GM12878 (cell line): ENCODE measurements at regions not wholly inside any gene's neighbourhood (a gene's known extent, or its start where the extent isn't known, plus 50 kb on each side); places are given as distances from the start of the nearest gene placed in this dataset.

Experiments
- ATAC-seq: fragments of 200-7000 bp; cut with Tn5 transposase; 3 replicates; pipeline ENCODE4 v1.9.1; 2020; ENCODE audit warnings: mild to moderate bottlenecking, moderate library complexity
- BruUV-seq: library from RNA; stranded (reverse); fragments of 400-500 nt; replicated peaks from 2 replicates; lab custom pipeline; 2021; lab: Mats Ljungman, UMichigan
- CTCF ChIA-PET: fragments of 300-600 bp; sonication (Branson Sonifier 250); formaldehyde crosslinking; extraction: SDS; loops from one replicate; lab custom pipeline; 2021; ENCODE audit warnings: inconsistent platforms; lab: Yijun Ruan, JAX
- POLR2A ChIA-PET: fragments of 350-600 bp; formaldehyde crosslinking; extraction: SDS; loops from one replicate; lab custom pipeline; 2021; ENCODE audit warnings: inconsistent platforms; lab: Charles Lee
- RAD21 ChIA-PET: fragments of 300-600 bp; sonication (Branson Sonifier 250); formaldehyde crosslinking; loops from one replicate; lab custom pipeline; 2023; ENCODE audit warnings: antibody characterized with exemption; ENCODE audit not compliant: unreplicated experiment; lab: Charles Lee
- SMC1A ChIA-PET: fragments of 300-600 bp; sonication (Branson Sonifier 250); formaldehyde crosslinking; loops from one replicate; lab custom pipeline; 2023; ENCODE audit not compliant: unreplicated experiment, uncharacterized antibody; lab: Charles Lee
- DNase-seq: peaks from one replicate; pipeline ENCODE4 v3.0.0-alpha.2; 2011; ENCODE audit warnings: low read depth, low spot score
- FAIRE-seq: peaks from 3 replicates; lab custom pipeline; 2011; peaks lifted over from hg19 to GRCh38; lab: Jason Lieb, UNC
- H2AFZ ChIP-seq: 2 replicates; pipeline ENCODE4 v1.6.0; 2011; ENCODE audit warnings: low read depth, low read length, control low read depth; ENCODE audit not compliant: control insufficient read depth
- H3K27ac ChIP-seq: 2 replicates; pipeline ENCODE4 v1.5.1; 2011; ENCODE audit warnings: control low read depth; ENCODE audit not compliant: control insufficient read depth, insufficient read depth
- H3K27me3 ChIP-seq, 2 experiments: replicated peaks in 1 of 2; 2 replicates each; pipeline versions ENCODE4 v1.6.0 to v1.6.1; 2011; ENCODE audit warnings: low read length in 1 of 2; ENCODE audit not compliant: control insufficient read depth in 2 of 2, insufficient read depth in 2 of 2
- H3K36me3 ChIP-seq, 2 experiments: 2 replicates each; pipeline ENCODE4 v1.5.1; 2011; ENCODE audit warnings: low read length in 1 of 2; ENCODE audit not compliant: control insufficient read depth in 2 of 2, insufficient read depth in 2 of 2
- H3K4me1 ChIP-seq: 2 replicates; pipeline ENCODE4 v1.6.1; 2011; ENCODE audit warnings: mild to moderate bottlenecking, low read length, moderate library complexity, mixed read lengths; ENCODE audit not compliant: control insufficient read depth, insufficient read depth
- H3K4me2 ChIP-seq: 2 replicates; pipeline ENCODE4 v1.6.0; 2011; ENCODE audit warnings: control low read depth; ENCODE audit not compliant: control insufficient read depth, insufficient read depth
- H3K4me3 ChIP-seq: fragments of 200-600 bp; sonication (generic); 2 replicates; pipeline ENCODE4 v1.5.1; 2016
- H3K79me2 ChIP-seq: 2 replicates; pipeline ENCODE4 v1.6.0; 2011; ENCODE audit warnings: low read length; ENCODE audit not compliant: control insufficient read depth, insufficient read depth
- H3K9ac ChIP-seq: 2 replicates; pipeline ENCODE4 v1.8.0; 2011; ENCODE audit warnings: low read length, control low read depth, mixed read lengths; ENCODE audit not compliant: control insufficient read depth, insufficient read depth
- H3K9me3 ChIP-seq: replicated peaks from 3 replicates; pipeline ENCODE4 v1.5.1; 2011; ENCODE audit warnings: mild to moderate bottlenecking, low read length; ENCODE audit not compliant: control insufficient read depth, insufficient read depth
- H4K20me1 ChIP-seq: 2 replicates; pipeline ENCODE4 v1.6.0; 2011; ENCODE audit not compliant: control insufficient read depth, insufficient read depth
- CBFB ChIP-seq: IDR thresholded peaks from 2 replicates; pipeline ENCODE4 v1.6.1; 2016; ENCODE audit warnings: antibody characterized with exemption, low read depth
- E4F1 ChIP-seq: fragments of 450-650 bp; IDR thresholded peaks from 2 replicates; pipeline ENCODE4 v1.6.1; 2018; ENCODE audit warnings: borderline replicate concordance, mild to moderate bottlenecking; ENCODE audit not compliant: partially characterized antibody
- RELA ChIP-seq: fragments of 450-650 bp; IDR thresholded peaks from 2 replicates; pipeline ENCODE4 v1.8.0; 2014; ENCODE audit warnings: borderline replicate concordance; ENCODE audit not compliant: partially characterized antibody
- SKIL ChIP-seq: fragments of 450-650 bp; IDR thresholded peaks from 2 replicates; pipeline ENCODE4 v1.6.1; 2017; ENCODE audit warnings: mild to moderate bottlenecking, low read depth, inconsistent platforms; ENCODE audit not compliant: poor library complexity, severe bottlenecking
- ZBED1 ChIP-seq: IDR thresholded peaks from 2 replicates; pipeline ENCODE4 v1.6.1; 2016; ENCODE audit warnings: borderline replicate concordance
- WGBS: methylation state at CpG from one replicate; pipeline ENCODE4 v1.1.6; 2016; ENCODE audit warnings: low lambda C conversion rate; ENCODE audit not compliant: insufficient replicate concordance, insufficient coverage; ENCODE audit errors: missing lambda C conversion rate; 5-methylcytosine and 5-hydroxymethylcytosine counted together
- in situ Hi-C: fragments of 300-500 bp; cut with MboI; formaldehyde crosslinking; loops from 9 replicates; pipeline ENCODE4 v1.14.3; 2018; ENCODE audit warnings: mixed read lengths
- intact Hi-C: fragments of 100-400 bp; cut with micrococcal nuclease; formaldehyde crosslinking; loops from one replicate; pipeline ENCODE4 v1.14.2; 2022; ENCODE audit not compliant: unreplicated experiment

- TF ChIP-seq ZBED1 (no peak), SKIL (no peak)
Measured at GRCh38 chr6:40693768-40694167, 106.6 kb upstream of the LRFN2 start (continued).

GRCh38 chr6:40692337-40692736, 105.2 kb upstream of the LRFN2 start:
- no peak overlapping the region for H3K4me2 ChIP-seq
- RAD21 ChIA-PET = no interaction called here
- WGBS = 0% methylated on average over 2 of the region's 2 CpGs
- no peak for FAIRE-seq
- ATAC-seq = no peak
- intact Hi-C loops (no loop called here), in situ Hi-C loops (no loop called here)
- H2AFZ ChIP-seq = no peak overlapping the region
- DNase-seq = no peak
- no TSS peak for BruUV-seq
- CTCF ChIA-PET = no interaction called here
- SMC1A ChIA-PET = no interaction called here
- no peaks in the 10 kb centered on the region for H3K9me3 ChIP-seq
- TF ChIP-seq RELA (no peak), E4F1 (no peak), CBFB (no peak)
- H4K20me1 ChIP-seq = no peaks in the 10 kb centered on the region
- POLR2A ChIA-PET = no interaction called here
- no peaks in the 10 kb centered on the region for H3K4me1 ChIP-seq
- H3K9ac ChIP-seq = no peak overlapping the region
- H3K27me3 ChIP-seq = peaks cover 0 to 3% of the 10 kb centered on the region in 2 experiments; a peak in 1 of 4 replicates
- no peaks in the 10 kb centered on the region for H3K79me2 ChIP-seq
- no peak overlapping the region for H3K27ac ChIP-seq
- no peak overlapping the region for H3K4me3 ChIP-seq
- no peaks in the 10 kb centered on the region for H3K36me3 ChIP-seq
